ENCODE measurements at regions not wholly inside any gene's neighbourhood (a gene's known extent, or its start where the extent isn't known, plus 50 kb on each side); places are given as distances from the start of the nearest gene placed in this dataset.

DNA sequence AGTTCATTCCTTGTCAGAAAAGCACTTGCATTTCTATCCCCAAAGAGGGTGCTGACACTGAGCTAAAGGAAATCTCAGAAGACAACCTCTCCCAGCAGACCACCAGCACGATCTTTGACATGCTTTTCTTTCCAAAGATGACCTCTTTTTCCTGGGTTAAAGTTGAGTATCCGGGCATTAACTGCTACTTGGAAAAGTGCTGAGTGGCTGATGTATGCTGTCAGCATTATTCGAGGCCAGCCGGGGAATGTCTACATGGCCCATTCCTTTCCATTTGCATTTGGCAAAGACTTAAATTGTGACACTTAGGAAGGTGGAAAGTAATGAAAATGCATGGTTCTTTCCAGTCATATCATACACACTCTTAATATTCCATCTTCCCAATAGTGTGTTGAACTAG is 90.6 kb upstream of the SKAP2 start:
- Histone ChIP-seq H3K4me1 (ENCODE audit: control insufficient read depth in 1 of 2, insufficient read depth in 1 of 2, low read depth in 1 of 2, low read length in 1 of 2) (peaks cover 0 to 4% of the 10 kb centered on the region in 2 experiments), H3K27me3 (no peaks in the 10 kb centered on the region), H3K4me3 (ENCODE audit: low read depth in 1 of 2, low read length in 1 of 2) (no peak overlapping the region), H3K9me3 (no peaks in the 10 kb centered on the region), H3K36me3 (no peaks in the 10 kb centered on the region), H3K27ac (no peak overlapping the region)
- TF ChIP-seq, protein P1, sequence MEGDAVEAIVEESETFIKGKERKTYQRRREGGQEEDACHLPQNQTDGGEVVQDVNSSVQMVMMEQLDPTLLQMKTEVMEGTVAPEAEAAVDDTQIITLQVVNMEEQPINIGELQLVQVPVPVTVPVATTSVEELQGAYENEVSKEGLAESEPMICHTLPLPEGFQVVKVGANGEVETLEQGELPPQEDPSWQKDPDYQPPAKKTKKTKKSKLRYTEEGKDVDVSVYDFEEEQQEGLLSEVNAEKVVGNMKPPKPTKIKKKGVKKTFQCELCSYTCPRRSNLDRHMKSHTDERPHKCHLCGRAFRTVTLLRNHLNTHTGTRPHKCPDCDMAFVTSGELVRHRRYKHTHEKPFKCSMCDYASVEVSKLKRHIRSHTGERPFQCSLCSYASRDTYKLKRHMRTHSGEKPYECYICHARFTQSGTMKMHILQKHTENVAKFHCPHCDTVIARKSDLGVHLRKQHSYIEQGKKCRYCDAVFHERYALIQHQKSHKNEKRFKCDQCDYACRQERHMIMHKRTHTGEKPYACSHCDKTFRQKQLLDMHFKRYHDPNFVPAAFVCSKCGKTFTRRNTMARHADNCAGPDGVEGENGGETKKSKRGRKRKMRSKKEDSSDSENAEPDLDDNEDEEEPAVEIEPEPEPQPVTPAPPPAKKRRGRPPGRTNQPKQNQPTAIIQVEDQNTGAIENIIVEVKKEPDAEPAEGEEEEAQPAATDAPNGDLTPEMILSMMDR (IDR thresholded peaks at IDR 0.05), result no peak

DNA sequence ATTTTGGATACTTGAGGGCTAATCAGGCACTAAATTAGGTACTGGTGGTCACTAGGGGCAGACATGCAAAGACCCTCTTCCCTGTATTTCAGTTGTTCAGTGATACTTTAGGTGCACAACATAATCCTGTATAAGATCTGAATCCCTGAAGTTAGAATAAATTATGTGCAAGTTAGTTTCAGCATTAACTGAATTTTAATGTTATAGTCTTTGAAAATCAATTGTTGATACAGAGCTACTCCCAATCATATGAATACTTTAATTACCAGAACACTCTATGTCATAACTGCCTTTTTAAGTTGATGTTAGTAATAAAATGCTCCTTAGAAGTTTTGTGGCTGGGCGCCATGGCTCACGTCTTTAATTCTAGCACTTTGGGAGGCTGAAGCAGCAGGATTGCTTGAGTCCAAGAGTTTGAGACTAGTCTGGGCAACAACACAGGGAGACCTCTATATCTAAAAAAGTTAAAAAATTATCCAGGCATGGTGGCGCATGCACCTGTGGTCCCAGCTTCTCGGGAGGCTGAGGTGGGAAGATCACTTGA is 87.1 kb upstream of the SKAP2 start:
- H3K27me3 ChIP-seq, result no peaks in the 10 kb centered on the region
- TF ChIP-seq, protein P1 (IDR thresholded peaks at IDR 0.05), result no peak
- H3K4me1 ChIP-seq (ENCODE audit: control insufficient read depth in 1 of 2, insufficient read depth in 1 of 2, low read depth in 1 of 2, low read length in 1 of 2), result no peaks in the 10 kb centered on the region
- H3K36me3 ChIP-seq, result no peaks in the 10 kb centered on the region
- no peak overlapping the region for H3K27ac ChIP-seq
- no peak overlapping the region for H3K4me3 ChIP-seq (ENCODE audit: low read depth in 1 of 2, low read length in 1 of 2)
- H3K9me3 ChIP-seq, result no peaks in the 10 kb centered on the region

DNA sequence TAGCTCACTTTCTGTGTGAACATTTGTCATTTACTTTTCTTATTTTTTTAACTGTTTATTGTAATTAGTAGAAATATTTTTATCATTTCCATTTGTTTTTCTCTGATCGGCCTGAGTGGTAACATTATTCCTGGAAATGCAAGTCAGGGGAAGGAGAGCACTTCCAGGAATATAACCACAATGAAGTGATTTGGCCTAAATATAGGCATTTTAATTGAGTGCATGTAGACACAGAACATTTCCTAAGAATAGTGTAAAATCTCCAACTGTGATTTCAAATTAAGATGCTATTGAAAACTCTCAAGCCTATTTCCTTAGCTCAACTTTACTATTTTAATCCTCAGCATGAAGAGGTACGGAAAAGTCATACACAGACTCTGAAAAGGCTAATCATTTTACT is 86.5 kb upstream of the SKAP2 start:
- Histone ChIP-seq H3K9me3 (no peaks in the 10 kb centered on the region), H3K36me3 (no peaks in the 10 kb centered on the region), H3K27ac (no peak overlapping the region), H3K4me1 (ENCODE audit: control insufficient read depth in 1 of 2, insufficient read depth in 1 of 2, low read depth in 1 of 2, low read length in 1 of 2) (no peaks in the 10 kb centered on the region), H3K4me3 (ENCODE audit: low read depth in 1 of 2, low read length in 1 of 2) (no peak overlapping the region), H3K27me3 (no peaks in the 10 kb centered on the region)
- TF ChIP-seq, protein P1 (IDR thresholded peaks at IDR 0.05), result no peak

DNA sequence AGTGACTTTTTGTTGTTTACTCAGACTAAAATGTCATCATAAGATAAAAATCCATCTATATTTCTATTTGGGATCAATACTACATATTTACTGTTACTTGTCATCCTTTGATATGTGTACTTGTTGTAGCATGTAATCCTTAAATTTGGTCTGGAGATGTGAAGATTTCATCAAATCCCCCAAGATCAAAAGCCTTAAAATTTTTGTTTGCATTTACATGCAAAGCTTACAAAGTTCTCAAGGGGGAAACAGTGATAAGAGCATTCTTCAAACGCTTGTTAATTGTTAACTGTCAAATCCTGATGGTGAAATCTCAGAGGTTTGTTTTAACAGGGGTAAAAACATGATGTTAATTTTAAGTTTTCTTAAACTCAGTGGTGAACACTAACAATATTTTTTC is 84.9 kb upstream of the SKAP2 start:
- no peaks in the 10 kb centered on the region for H3K27me3 ChIP-seq
- no peak overlapping the region for H3K4me3 ChIP-seq (ENCODE audit: low read depth in 1 of 2, low read length in 1 of 2)
- H3K36me3 ChIP-seq, result no peaks in the 10 kb centered on the region
- TF ChIP-seq, protein P1 (IDR thresholded peaks at IDR 0.05), result no peak
- H3K4me1 ChIP-seq (ENCODE audit: control insufficient read depth in 1 of 2, insufficient read depth in 1 of 2, low read depth in 1 of 2, low read length in 1 of 2), result no peaks in the 10 kb centered on the region
- no peaks in the 10 kb centered on the region for H3K9me3 ChIP-seq
- no peak overlapping the region for H3K27ac ChIP-seq

DNA sequence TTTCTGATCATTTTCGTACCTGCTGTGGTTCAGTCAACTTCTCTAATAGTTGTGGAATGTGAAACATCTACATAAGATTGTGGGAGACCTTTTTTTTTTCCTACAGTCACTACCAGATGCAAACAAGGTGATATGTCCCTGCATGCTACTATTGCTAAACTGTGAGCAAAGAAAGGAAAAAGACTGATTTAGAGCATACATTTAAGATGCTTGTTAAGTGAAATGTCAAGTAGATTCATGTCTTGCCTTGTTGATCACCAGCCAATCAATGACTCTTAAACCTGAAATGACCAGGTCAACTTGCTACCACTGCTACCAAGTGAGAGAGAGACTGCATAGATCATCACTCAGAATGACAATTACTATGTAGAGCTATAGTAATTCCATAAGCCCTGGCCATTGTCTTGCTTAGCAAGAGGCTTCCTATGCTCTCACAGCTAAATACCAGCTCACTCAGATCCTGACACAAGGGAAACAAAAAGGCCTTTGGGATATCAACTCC is 84.3 kb upstream of the SKAP2 start:
- H3K36me3 ChIP-seq, result no peaks in the 10 kb centered on the region
- H3K27ac ChIP-seq, result no peak overlapping the region
- H3K27me3 ChIP-seq, result no peaks in the 10 kb centered on the region
- TF ChIP-seq, protein P1 (IDR thresholded peaks at IDR 0.05), result no peak
- H3K4me3 ChIP-seq (ENCODE audit: low read depth in 1 of 2, low read length in 1 of 2), result no peak overlapping the region
- H3K4me1 ChIP-seq (ENCODE audit: control insufficient read depth in 1 of 2, insufficient read depth in 1 of 2, low read depth in 1 of 2, low read length in 1 of 2), result no peaks in the 10 kb centered on the region
- H3K9me3 ChIP-seq, result no peaks in the 10 kb centered on the region

Data from neutrophil (primary cell).